CD4-positive, alpha-beta T cell treated with Interleukin-21 for 1 hour (primary cell): ENCODE measurements at regions not wholly inside any gene's neighbourhood (a gene's known extent, or its start where the extent isn't known, plus 50 kb on each side); places are given as distances from the start of the nearest gene placed in this dataset.
"Not testable (repeated sequence)": the region's sequence is repeated elsewhere in the genome, so short reads cannot be mapped to it uniquely, and the experiment has no call there.

Source experiments
- DNase-seq: peaks from one replicate; pipeline ENCODE4 v3.0.0-alpha.2; 2020

- no peak for DNase-seq
These were observed 286.1 kb downstream of the KCTD12 start for GRCh38 chr13:76600081-76600480.

- DNase-seq = no peak
These were observed 288.3 kb downstream of the KCTD12 start for GRCh38 chr13:76597868-76598267.

DNA sequence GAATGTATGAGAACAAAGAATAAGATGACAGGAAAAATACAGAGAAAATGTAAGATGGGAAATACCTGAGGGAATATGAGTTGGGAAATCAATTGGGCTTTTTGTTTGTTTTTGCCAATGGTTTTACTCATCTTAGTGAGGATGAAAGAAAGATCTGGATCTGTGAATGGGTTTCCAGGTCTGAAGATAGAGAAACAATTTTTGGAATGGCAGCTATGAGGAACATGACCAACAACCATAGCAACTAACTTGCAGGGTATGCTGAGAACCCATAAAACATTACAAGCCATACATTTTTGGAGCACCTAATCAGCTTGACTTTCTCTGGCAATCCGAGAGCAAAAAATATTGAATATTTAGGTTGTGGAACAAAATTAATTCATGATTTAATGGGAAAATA, 290.0 kb downstream of the KCTD12 start:
- DNase-seq = no peak

DNA sequence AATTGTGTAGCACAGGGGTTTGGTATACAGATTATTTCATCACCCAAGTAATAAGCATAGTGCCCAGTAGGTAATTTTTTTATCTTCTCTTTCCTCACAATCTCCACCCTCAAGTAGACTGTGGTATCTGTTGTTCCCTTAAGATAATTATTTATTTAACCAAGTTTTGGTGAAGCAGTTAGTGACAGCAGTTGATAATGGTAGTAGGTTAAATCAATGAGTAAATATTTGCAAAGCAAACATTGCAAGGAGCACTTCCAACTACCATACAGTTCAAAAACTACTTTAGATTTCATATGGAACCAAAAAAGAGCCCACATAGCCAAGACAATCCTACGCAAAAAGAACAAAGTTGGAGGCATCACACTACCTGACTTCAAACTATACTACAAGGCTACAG, 291.8 kb downstream of the KCTD12 start:
- no peak for DNase-seq

GRCh38 chr13:76586842-76587241, 299.4 kb downstream of the KCTD12 start:
- DNase-seq = no peak

- no peak for DNase-seq
These were observed 306.5 kb downstream of the KCTD12 start for GRCh38 chr13:76579701-76580100.

- DNase-seq = not testable (repeated sequence)
These were observed 310.6 kb downstream of the KCTD12 start for GRCh38 chr13:76575634-76576033.

GRCh38 chr13:76570510-76570971, 315.7 kb downstream of the KCTD12 start:
- no peak for DNase-seq

GRCh38 chr13:76556627-76557026, 329.6 kb downstream of the KCTD12 start:
- DNase-seq = no peak

GRCh38 chr13:76552807-76553206, 333.4 kb downstream of the KCTD12 start:
- no peak for DNase-seq

DNA sequence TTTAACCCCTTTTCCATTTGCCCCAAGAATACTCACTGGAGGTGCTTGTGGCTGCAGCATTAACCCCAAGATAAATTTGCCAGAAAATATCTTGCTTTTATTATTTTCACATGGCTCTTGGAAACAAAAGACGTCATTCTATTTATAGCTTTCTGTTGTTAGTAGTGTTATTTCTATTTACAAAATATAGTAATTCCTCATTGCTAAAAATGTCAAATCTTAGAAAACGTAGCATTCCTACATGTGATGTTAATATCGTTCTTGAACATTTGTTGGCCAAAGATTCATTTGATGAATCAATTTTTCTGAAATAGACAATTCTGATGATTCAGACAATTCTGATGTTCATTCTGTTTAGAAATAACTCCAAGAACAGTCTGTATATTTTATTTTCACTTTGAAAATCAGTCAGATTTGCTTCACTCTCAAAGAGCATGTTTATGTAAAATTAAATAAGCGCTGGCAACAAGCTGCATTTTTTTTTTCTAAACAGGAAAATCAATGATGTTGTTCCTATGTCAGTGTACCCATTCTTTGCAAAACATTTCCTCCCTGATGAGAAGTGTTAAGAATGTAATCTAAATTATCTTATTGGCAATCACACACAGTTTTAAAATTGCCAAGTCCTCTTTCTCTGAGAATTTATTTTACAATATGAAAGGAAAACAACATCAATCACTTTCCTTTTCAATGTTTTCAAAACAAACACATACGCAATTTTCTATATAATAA, 334.0 kb downstream of the KCTD12 start:
- no peak for DNase-seq

DNA sequence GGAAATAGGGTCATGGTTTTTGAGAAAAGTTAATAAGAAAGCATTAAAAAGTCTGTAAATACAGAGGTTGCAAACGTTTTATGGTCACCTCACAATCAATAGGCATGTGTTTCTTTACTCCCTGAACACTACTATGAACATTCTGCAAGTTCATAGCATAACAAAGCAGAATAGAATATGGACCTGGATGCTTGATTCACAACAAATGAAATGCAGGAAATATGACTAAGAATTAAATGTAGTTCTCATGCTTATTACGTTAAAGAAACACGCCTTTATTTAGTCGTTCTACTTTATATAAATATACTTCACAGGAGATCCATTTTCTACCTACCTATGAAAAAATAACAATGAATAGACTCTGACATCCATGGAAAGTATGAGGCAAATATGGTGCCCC, 344.0 kb downstream of the KCTD12 start:
- no peak for DNase-seq

- DNase-seq = no peak
These were observed 348.2 kb downstream of the KCTD12 start for GRCh38 chr13:76538004-76538403.

DNA sequence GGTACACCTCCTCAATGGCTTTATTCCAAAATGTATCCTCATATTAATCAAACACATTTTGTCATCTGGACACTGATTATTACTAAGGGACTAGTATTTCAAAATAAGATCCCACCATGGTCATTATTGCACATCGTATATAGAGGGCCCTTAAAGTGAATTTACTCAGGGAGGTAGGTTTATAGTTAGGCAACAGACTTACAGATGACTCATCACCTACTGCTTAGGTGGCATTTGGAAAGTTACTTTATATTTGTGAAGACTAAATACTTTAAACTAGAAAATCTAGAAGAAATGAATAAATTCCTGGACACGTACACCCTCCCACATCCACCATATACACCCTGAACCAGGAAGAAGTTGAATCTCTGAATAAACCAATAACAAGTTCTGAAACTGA, 353.0 kb downstream of the KCTD12 start:
- no peak for DNase-seq

- DNase-seq = no peak
These were observed 359.2 kb downstream of the KCTD12 start for GRCh38 chr13:76527041-76527440.

DNA sequence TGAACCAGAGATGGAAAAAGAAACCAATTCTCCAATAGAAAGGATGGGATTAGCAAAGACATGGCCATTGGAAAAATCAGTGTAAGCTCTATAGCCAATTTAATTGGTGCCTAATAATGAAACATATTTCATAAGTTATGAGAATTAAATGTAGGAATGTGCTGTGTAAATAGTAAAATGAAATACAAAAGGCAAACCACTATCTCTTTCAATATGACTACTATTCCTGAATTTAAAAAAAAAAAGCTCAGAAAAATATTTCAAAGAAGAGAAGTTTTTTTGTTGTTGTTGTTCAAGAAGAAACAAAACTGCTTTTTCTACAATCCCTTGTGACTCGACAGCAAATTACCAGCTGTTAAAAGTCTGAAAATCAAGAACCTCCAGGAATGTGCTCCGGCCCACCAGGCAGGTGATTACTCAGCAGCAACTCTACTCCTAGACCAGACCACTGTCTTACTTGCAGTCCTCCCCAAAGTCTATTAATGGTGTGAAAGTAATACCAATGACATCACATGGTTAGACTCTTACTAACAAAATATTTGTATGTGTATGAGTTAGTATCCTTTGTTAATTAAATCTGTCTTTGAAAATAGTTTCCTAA, 362.4 kb downstream of the KCTD12 start:
- DNase-seq = no peak

- no peak for DNase-seq
These were observed 364.0 kb downstream of the KCTD12 start for GRCh38 chr13:76522083-76522755.

- DNase-seq = no peak
These were observed 366.5 kb downstream of the KCTD12 start for GRCh38 chr13:76519685-76520084.

GRCh38 chr13:76516586-76516985, 369.6 kb downstream of the KCTD12 start:
- no peak for DNase-seq

GRCh38 chr13:76516013-76516412, 370.2 kb downstream of the KCTD12 start:
- DNase-seq = no peak

DNA sequence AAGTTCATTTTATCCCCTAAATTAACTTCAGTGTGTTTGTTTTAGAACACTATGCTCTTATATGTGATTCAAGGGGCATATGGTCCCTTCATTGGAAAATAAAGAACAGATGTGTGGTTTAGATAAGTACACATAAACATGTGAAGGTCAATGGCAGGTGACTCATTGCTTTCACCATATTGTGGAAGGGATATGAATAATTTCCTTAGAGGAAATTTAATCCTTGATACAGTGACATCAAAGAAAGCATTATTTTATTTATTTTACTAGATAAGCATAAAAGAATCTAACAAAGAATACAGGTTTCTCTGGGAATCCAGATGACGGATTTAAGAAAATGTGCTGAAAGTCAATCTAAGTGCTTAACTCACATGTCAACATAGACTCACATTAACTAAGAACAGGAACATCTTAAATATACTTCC, 373.5 kb downstream of the KCTD12 start:
- no peak for DNase-seq

DNA sequence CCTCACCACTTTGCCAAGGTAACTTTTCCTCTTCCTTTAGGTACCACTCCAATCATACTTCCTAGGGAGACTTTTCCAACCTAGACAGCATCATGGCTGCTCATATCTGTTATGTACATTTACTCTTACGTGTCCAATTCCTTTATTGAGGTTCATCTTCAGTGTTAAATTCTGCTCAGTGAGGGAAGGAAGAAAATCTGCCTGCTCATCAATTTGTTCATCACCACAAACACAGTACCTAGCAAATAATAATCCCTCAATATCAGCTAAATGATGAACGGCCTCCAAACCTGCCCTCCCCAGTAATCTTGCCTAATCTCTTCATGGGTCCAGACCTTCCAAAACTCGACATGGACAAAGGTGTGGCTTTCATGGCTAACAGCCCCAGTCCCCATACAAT, 380.8 kb downstream of the KCTD12 start:
- no peak for DNase-seq

- DNase-seq = no peak
These were observed 382.4 kb downstream of the KCTD12 start for GRCh38 chr13:76503766-76504165.

- DNase-seq = no peak
These were observed 382.9 kb downstream of the KCTD12 start for GRCh38 chr13:76503291-76503690.
